Psoas muscle (tissue), 7 donors: ENCODE measurements at regions not wholly inside any gene's neighbourhood (a gene's known extent, or its start where the extent isn't known, plus 50 kb on each side); places are given as distances from the start of the nearest gene placed in this dataset.
"Not testable (repeated sequence)": the region's sequence is repeated elsewhere in the genome, so short reads cannot be mapped to it uniquely, and the experiment has no call there.

Experiments used
- ATAC-seq, 4 donors: fragments of 200-7000 bp; cut with Tn5 transposase; one replicate each; pipeline ENCODE4 v1.9.1; 2020; ENCODE audit warnings: moderate library complexity in 3 of 4, mild to moderate bottlenecking in 2 of 4
- DNase-seq, 2 donors: peaks; one replicate each; pipeline ENCODE4 v3.0.0-alpha.2; 2020
- H3K27ac ChIP-seq: fragments of 200-600 bp; one replicate; pipeline ENCODE4 v1.8.0; 2022
- H3K27me3 ChIP-seq, 3 donors: fragments of 200-600 bp in 1 of 3; one replicate each; pipeline versions ENCODE4 v1.6.1 to v1.8.0; 2013 to 2022; ENCODE audit warnings: low read length in 2 of 3, mild to moderate bottlenecking in 2 of 3, moderate library complexity in 1 of 3; ENCODE audit not compliant: insufficient read depth in 3 of 3
- H3K36me3 ChIP-seq, 2 donors: fragments of 200-600 bp in 1 of 2; one replicate each; pipeline versions ENCODE4 v1.6.1 to v1.8.0; 2013 to 2022; ENCODE audit warnings: low read depth in 1 of 2, mild to moderate bottlenecking in 1 of 2, moderate library complexity in 1 of 2; ENCODE audit not compliant: insufficient read depth in 1 of 2
- H3K4me1 ChIP-seq: fragments of 200-600 bp; one replicate; pipeline ENCODE4 v1.8.0; 2022
- H3K4me3 ChIP-seq: fragments of 200-600 bp; one replicate; pipeline ENCODE4 v1.8.0; 2022; ENCODE audit warnings: mild to moderate bottlenecking
- H3K9me3 ChIP-seq: fragments of 200-600 bp; one replicate; pipeline ENCODE4 v1.8.0; 2022
- CTCF ChIP-seq: fragments of 200-600 bp; IDR thresholded peaks from one replicate; pipeline ENCODE4 v1.8.0; 2022; ENCODE audit warnings: antibody characterized with exemption
- WGBS, 3 donors: extraction: QIAGEN DNeasy Blood & Tissue Kit; methylation state at CpG; one replicate each; pipeline versions ENCODE4 v1.1.6 to v1.1.7; 2013; 5-methylcytosine and 5-hydroxymethylcytosine counted together
- intact Hi-C, 2 donors: fragments of 100-400 bp; cut with DNase I; formaldehyde crosslinking; loops; one replicate each; pipeline versions ENCODE4 v1.11.0 to v1.14.2; 2022
- donor health status: healthy with polysubstance abuse.
- donor health status: DM: no; HTN: no; CAD: no; lungs with moderate emphysema.
- donor health status: Bipolar disorder and iron deficiency.
- donor health status: healthy.
- donor health status: DM: yes; HTN: yes; CAD: no.
- donor health status: DM: no; HTN: no; CAD: no.
- donor health status: DM: yes; HTN: yes; CAD: no.

DNA sequence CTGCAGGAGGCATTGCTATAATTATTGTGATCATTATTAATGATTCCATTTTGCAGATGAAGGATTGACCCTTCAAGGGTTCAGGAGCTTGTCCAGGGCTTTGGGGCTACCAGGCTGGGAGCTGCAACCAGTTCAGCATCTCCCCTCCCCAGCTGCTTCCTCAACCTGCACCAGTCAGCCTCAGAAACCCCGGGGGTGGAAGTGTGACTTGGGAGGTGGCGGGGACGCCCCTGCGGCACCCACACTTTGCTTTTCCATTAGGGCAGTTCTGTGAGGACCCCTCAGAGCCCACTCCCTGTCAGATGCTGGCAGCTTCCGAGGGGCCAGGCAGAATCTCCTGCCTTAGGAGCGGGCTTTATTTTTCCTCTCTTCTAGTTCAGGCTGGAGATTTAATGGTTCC lies 85.6 kb downstream of the OLFM1 start:
- H3K36me3 ChIP-seq: no peaks in the 10 kb centered on the region
- H3K27me3 ChIP-seq: peaks cover 0 to 41% (median 2%) of the 10 kb centered on the region in 3 donors
- H3K4me3 ChIP-seq: no peak overlapping the region
- TF ChIP-seq CTCF: no peak
- WGBS, 3 donors: 86 to 99% (median 87%) methylated on average over 6 of the region's 6 CpGs
- H3K9me3 ChIP-seq: no peaks in the 10 kb centered on the region
- DNase-seq: no peak
- no peaks in the 10 kb centered on the region for H3K4me1 ChIP-seq
- H3K27ac ChIP-seq: no peak overlapping the region
- intact Hi-C loops: no loop called here
- no peak for ATAC-seq

- no peaks in the 10 kb centered on the region for H3K9me3 ChIP-seq
- no peaks in the 10 kb centered on the region for H3K36me3 ChIP-seq
- peaks cover 0 to 32% (median 3%) of the 10 kb centered on the region in 3 donors for H3K27me3 ChIP-seq
- TF ChIP-seq CTCF: no peak
- no peak for DNase-seq
- 64 to 65% (median 64%) methylated on average over 6 of the region's 6 CpGs for WGBS, 3 donors
- H3K4me3 ChIP-seq: no peak overlapping the region
- no peak for ATAC-seq
- intact Hi-C loops: no loop called here
- no peak overlapping the region for H3K27ac ChIP-seq
- H3K4me1 ChIP-seq: no peaks in the 10 kb centered on the region
Measured at GRCh38 chr9:135174248-135174647, 86.8 kb downstream of the OLFM1 start.

DNA sequence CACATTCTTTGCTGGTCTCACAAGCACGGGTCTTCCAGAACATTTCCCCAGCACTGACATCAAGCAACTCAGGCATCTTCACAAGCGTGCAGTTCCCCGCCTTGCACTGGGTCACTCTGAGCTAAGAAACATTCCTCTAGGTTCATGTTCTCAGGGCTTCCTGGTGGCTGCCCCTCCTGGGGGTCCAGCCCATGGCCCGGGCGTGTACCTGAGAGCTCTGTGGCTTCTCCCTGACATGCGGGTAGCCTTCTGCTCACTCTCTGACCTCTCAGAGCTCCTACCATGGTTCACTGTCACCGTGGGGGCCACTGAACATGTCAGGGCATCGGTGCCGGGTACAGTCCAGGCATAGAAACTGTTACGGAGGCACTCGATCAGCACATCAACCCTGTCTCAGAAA lies 87.5 kb downstream of the OLFM1 start:
- no peak overlapping the region for H3K4me3 ChIP-seq
- H3K27me3 ChIP-seq: peaks cover 0 to 32% (median 3%) of the 10 kb centered on the region in 3 donors
- TF ChIP-seq CTCF: no peak
- no peaks in the 10 kb centered on the region for H3K9me3 ChIP-seq
- no peaks in the 10 kb centered on the region for H3K36me3 ChIP-seq
- no peak for DNase-seq
- H3K4me1 ChIP-seq: no peaks in the 10 kb centered on the region
- intact Hi-C loops: no loop called here
- no peak overlapping the region for H3K27ac ChIP-seq
- ATAC-seq: no peak
- 80 to 91% (median 89%) methylated on average over 11 of the region's 11 CpGs for WGBS, 3 donors

DNA sequence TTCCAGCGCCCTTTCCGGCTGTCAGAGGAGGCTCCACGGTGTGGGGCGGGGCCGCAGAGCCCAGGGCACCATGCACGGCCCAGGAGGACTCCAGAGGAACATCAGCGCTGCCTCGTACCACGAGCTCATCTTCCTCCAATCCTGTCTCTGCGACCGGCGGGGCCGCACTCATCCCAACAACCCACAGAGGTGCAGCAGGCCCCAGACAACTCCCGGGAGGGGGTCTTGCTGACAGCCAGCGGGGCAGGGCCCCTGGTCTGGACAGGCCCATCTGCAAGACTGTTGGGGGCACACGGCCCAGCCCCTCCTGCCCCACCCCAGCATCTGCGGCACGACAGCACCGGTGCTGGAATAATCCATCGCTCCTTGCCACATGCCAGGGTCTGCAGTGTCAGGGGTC lies 88.8 kb downstream of the OLFM1 start:
- intact Hi-C loops: no loop called here
- DNase-seq: no peak
- Histone ChIP-seq H3K36me3 (no peaks in the 10 kb centered on the region), H3K27me3 (peaks cover 0 to 20% (median 3%) of the 10 kb centered on the region in 3 donors), H3K9me3 (no peaks in the 10 kb centered on the region), H3K27ac (no peak overlapping the region), H3K4me3 (no peak overlapping the region), H3K4me1 (no peaks in the 10 kb centered on the region)
- no peak for TF ChIP-seq CTCF
- no peak for ATAC-seq
- 70 to 78% (median 72%) methylated on average over 20 of the region's 20 CpGs for WGBS, 3 donors

DNA sequence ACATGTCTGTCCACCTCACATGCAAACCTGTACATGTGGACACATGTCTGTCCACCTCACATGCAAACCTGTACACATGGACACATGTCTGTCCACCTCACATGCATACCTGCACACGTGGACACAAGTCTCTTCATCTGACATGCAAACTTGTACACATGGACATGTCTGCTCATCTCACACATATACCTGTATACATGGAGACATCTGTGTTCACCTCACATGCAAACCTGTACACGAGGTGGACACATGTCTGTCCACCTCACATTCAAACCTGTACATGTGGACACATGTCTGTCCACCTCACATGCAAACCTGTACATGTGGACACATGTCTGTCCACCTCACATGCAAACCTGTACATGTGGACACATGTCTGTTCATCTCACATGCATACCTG lies 90.1 kb downstream of the OLFM1 start:
- DNase-seq, intact Hi-C loops, H3K27ac ChIP-seq, H3K9me3 ChIP-seq, H3K4me3 ChIP-seq, H3K36me3 ChIP-seq, H3K4me1 ChIP-seq, ATAC-seq: not testable (repeated sequence)
- H3K27me3 ChIP-seq: peaks cover 0 to 13% (median 3%) of the 10 kb centered on the region in 3 donors
- 59 to 65% (median 61%) methylated on average over 2 of the region's 2 CpGs for WGBS, 3 donors
